ENCODE measurements at regions not wholly inside any gene's neighbourhood (a gene's known extent, or its start where the extent isn't known, plus 50 kb on each side); places are given as distances from the start of the nearest gene placed in this dataset.

- no peak overlapping the region for H3K4me3 ChIP-seq (ENCODE audit: low read depth, low read length)
- TF ChIP-seq CTCF (IDR thresholded peaks at IDR 0.05; ENCODE audit: low read depth, low read length, missing control alignments): no peak
- in situ Hi-C loops (cut with HindIII; ENCODE audit: low sequenced_read_pairs): no loop called here
- DNase-seq (ENCODE audit: low read depth): no peak
These were observed 93.6 kb upstream of the WASF3 start for GRCh38 chr13:26463848-26464247.

DNA sequence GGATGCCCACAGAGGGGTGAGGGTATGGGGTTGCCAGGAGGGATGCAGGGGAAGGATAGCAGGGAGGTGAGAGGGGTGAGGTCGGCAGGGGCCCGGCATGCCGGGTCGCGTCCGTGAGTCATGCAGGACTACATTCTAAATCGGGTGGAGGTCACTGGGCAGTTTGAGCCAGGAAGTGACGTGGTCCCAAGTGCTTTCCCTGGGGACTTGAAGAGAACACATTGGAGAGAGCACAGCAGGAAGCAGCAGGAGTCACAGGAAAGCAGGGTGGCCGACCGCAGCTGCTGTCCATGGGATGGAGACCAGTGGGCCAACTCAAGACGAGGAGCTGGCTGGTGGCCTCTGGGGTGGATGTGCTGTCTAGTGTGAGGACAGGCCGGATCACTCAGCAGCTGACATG is 92.0 kb upstream of the WASF3 start:
- no peak overlapping the region for H3K4me3 ChIP-seq (ENCODE audit: low read depth, low read length)
- no peak for DNase-seq (ENCODE audit: low read depth)
- no peak for TF ChIP-seq CTCF (IDR thresholded peaks at IDR 0.05; ENCODE audit: low read depth, low read length, missing control alignments)
- in situ Hi-C loops (cut with HindIII; ENCODE audit: low sequenced_read_pairs): no loop called here

GRCh38 chr13:26465954-26466353 is 91.5 kb upstream of the WASF3 start:
- no peak for TF ChIP-seq CTCF (IDR thresholded peaks at IDR 0.05; ENCODE audit: low read depth, low read length, missing control alignments)
- H3K4me3 ChIP-seq (ENCODE audit: low read depth, low read length): no peak overlapping the region
- in situ Hi-C loops (cut with HindIII; ENCODE audit: low sequenced_read_pairs): no loop called here
- no peak for DNase-seq (ENCODE audit: low read depth)

DNA sequence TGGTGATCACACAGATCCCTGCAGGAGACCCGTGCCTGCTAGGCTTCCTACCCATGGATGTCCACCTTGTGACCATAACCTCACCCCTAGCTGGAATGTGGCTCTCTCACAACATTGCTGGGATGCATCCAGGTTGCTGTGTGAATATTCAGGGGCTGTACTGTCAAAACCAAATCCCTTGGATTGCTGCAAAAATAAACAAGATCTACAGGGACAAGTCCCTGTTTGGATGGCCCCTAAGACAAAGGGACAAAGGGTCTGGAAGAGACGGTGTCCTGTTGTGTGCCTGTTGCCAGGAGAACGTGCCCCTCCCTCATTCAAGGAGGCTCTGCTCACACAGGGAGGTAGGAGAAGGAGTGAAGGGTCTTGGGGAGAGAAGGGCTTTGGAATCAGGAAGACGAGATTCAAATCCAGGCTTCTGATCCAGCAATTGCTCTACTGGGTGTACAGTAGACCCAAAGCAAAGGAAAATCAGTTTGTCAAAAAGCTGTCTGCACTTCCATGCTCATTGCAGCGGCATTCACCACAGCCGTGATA is 89.2 kb upstream of the WASF3 start:
- no peak overlapping the region for H3K4me3 ChIP-seq (ENCODE audit: low read depth, low read length)
- no peak for TF ChIP-seq CTCF (IDR thresholded peaks at IDR 0.05; ENCODE audit: low read depth, low read length, missing control alignments)
- no peak for DNase-seq (ENCODE audit: low read depth)
- in situ Hi-C loops (cut with HindIII; ENCODE audit: low sequenced_read_pairs): no loop called here

- in situ Hi-C loops (cut with HindIII; ENCODE audit: low sequenced_read_pairs): no loop called here
- no peak for DNase-seq (ENCODE audit: low read depth)
- no peak for TF ChIP-seq CTCF (IDR thresholded peaks at IDR 0.05; ENCODE audit: low read depth, low read length, missing control alignments)
- H3K4me3 ChIP-seq (ENCODE audit: low read depth, low read length): no peak overlapping the region
These were observed 87.9 kb upstream of the WASF3 start for GRCh38 chr13:26469602-26470001.

DNA sequence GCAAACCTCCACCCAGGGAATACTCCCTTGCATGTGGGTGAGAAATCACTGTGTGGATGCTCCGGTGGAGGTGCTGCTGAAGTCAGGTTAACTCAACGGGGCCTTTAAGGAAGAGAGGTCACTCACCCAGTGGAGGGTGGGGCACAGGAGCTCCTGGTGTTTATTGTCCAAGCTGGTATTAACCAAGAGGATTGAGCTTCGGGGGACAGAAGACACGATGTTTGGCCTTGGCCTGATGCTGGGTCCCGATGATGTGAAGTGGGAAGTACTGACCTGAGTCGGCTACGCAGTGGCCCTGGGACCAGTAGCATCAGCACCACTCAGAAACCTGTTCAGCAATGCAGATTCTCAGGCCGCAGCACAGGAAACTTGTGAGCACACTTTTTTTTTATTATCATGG is 85.7 kb upstream of the WASF3 start:
- DNase-seq (ENCODE audit: low read depth): no peak
- no peak overlapping the region for H3K4me3 ChIP-seq (ENCODE audit: low read depth, low read length)
- TF ChIP-seq CTCF (IDR thresholded peaks at IDR 0.05; ENCODE audit: low read depth, low read length, missing control alignments): no peak
- in situ Hi-C loops (cut with HindIII; ENCODE audit: low sequenced_read_pairs): no loop called here
